OCI-LY7 (cell line): ENCODE measurements at regions not wholly inside any gene's neighbourhood (a gene's known extent, or its start where the extent isn't known, plus 50 kb on each side); places are given as distances from the start of the nearest gene placed in this dataset.

Experiments
- BruUV-seq: library from RNA; stranded (reverse); fragments of 400-500 nt; replicated peaks from 2 replicates; lab custom pipeline; 2021; lab: Mats Ljungman, UMichigan
- CTCF ChIA-PET: fragments of 300-600 bp; sonication (Branson Sonifier 250); formaldehyde crosslinking; loops from one replicate; lab custom pipeline; 2022; ENCODE audit warnings: antibody characterized with exemption; ENCODE audit not compliant: unreplicated experiment; lab: Charles Lee
- POLR2A ChIA-PET: fragments of 300-600 bp; sonication (Branson Sonifier 250); formaldehyde crosslinking; loops from one replicate; lab custom pipeline; 2022; ENCODE audit warnings: antibody characterized with exemption; lab: Charles Lee
- DNase-seq: peaks from one replicate; pipeline ENCODE4 v3.0.0-alpha.2; 2015; ENCODE audit warnings: low spot score
- H2AFZ ChIP-seq: fragments of 200-600 bp; sonication (generic), shearing (Covaris generic); 2 replicates; pipeline ENCODE4 v1.6.1; 2014; ENCODE audit warnings: mild to moderate bottlenecking, antibody characterized with exemption, low read length, moderate library complexity
- H3K27ac ChIP-seq: fragments of 200-600 bp; sonication (generic); 2 replicates; pipeline ENCODE4 v1.5.1; 2014; ENCODE audit warnings: mixed run types, low read depth, mild to moderate bottlenecking, moderate library complexity, low read length, inconsistent platforms; ENCODE audit not compliant: poor library complexity, severe bottlenecking
- H3K36me3 ChIP-seq: fragments of 200-600 bp; sonication (generic); 2 replicates; pipeline ENCODE4 v1.6.1; 2014; ENCODE audit warnings: mild to moderate bottlenecking, antibody characterized with exemption, low read length, moderate library complexity, mixed read lengths; ENCODE audit not compliant: insufficient read depth
- H3K4me1 ChIP-seq: fragments of 200-600 bp; sonication (generic); 2 replicates; pipeline ENCODE4 v1.5.1; 2014; ENCODE audit warnings: mild to moderate bottlenecking, low read length; ENCODE audit not compliant: insufficient read depth, poor library complexity, severe bottlenecking
- H3K4me2 ChIP-seq: fragments of 200-600 bp; sonication (generic); 2 replicates; pipeline ENCODE4 v1.6.1; 2014; ENCODE audit warnings: mild to moderate bottlenecking, low read length
- H3K4me3 ChIP-seq: fragments of 200-600 bp; sonication (generic); 2 replicates; pipeline ENCODE4 v1.5.1; 2014; ENCODE audit warnings: mild to moderate bottlenecking, low read depth, low read length; ENCODE audit not compliant: poor library complexity, severe bottlenecking
- H3K79me2 ChIP-seq: fragments of 200-600 bp; sonication (generic); 2 replicates; pipeline ENCODE4 v1.6.1; 2016; ENCODE audit warnings: low read depth, mild to moderate bottlenecking, low read length, moderate library complexity, mixed read lengths; ENCODE audit not compliant: insufficient read depth
- H3K9me2 ChIP-seq: fragments of 200-600 bp; sonication (generic); 2 replicates; pipeline ENCODE4 v1.6.1; 2016; ENCODE audit warnings: mild to moderate bottlenecking, low read length, mixed read lengths; ENCODE audit not compliant: insufficient read depth
- H3K9me3 ChIP-seq: fragments of 200-600 bp; sonication (generic); 2 replicates; pipeline ENCODE4 v1.6.1; 2014; ENCODE audit warnings: mild to moderate bottlenecking, mixed run types, low read length, mixed read lengths
- H4K20me1 ChIP-seq: fragments of 200-600 bp; sonication (generic); 2 replicates; pipeline ENCODE4 v1.6.1; 2014; ENCODE audit warnings: mild to moderate bottlenecking, antibody characterized with exemption, low read length, moderate library complexity, mixed read lengths; ENCODE audit not compliant: insufficient read depth
- CTCF ChIP-seq: fragments of 200-600 bp; sonication (generic); conservative IDR thresholded peaks from 2 replicates; pipeline ENCODE4 v1.5.1; 2014; ENCODE audit warnings: mild to moderate bottlenecking, antibody characterized with exemption, low read length, moderate library complexity, mixed read lengths
- EZH2phosphoT487 ChIP-seq: fragments of 200-600 bp; sonication (generic); IDR thresholded peaks from 2 replicates; pipeline ENCODE4 v1.6.1; 2018; ENCODE audit warnings: low read depth, borderline replicate concordance, mild to moderate bottlenecking, mixed run types, antibody characterized with exemption, low read length, moderate library complexity, mixed read lengths
- intact Hi-C: fragments of 100-400 bp; cut with micrococcal nuclease; formaldehyde crosslinking; loops from one replicate; pipeline ENCODE4 v1.10.0; 2022; ENCODE audit not compliant: unreplicated experiment

GRCh38 chr16:85520853-85521521 is 92.1 kb upstream of the GSE1 start:
- no peak for TF ChIP-seq CTCF
- no peak for TF ChIP-seq EZH2phosphoT487
- H3K9me2 ChIP-seq = no peaks in the 10 kb centered on the region
- H2AFZ ChIP-seq = no peak overlapping the region
- DNase-seq = no peak
- H3K9me3 ChIP-seq = no peaks in the 10 kb centered on the region
- intact Hi-C loops = no loop called here
- no peaks in the 10 kb centered on the region for H3K36me3 ChIP-seq
- no peak overlapping the region for H3K4me3 ChIP-seq
- no peaks in the 10 kb centered on the region for H4K20me1 ChIP-seq
- H3K4me1 ChIP-seq = peaks cover 11% of the 10 kb centered on the region
- H3K4me2 ChIP-seq = no peak overlapping the region
- no TSS peak for BruUV-seq
- POLR2A ChIA-PET = no interaction called here
- CTCF ChIA-PET = no interaction called here
- no peak overlapping the region for H3K27ac ChIP-seq
- H3K79me2 ChIP-seq = no peaks in the 10 kb centered on the region

- no peak overlapping the region for H3K4me3 ChIP-seq
- H4K20me1 ChIP-seq = no peaks in the 10 kb centered on the region
- no peak for DNase-seq
- CTCF ChIA-PET = no interaction called here
- no peaks in the 10 kb centered on the region for H3K9me2 ChIP-seq
- no peaks in the 10 kb centered on the region for H3K36me3 ChIP-seq
- BruUV-seq = no TSS peak
- no peak overlapping the region for H3K4me2 ChIP-seq
- POLR2A ChIA-PET = no interaction called here
- no peaks in the 10 kb centered on the region for H3K79me2 ChIP-seq
- no peak overlapping the region for H3K27ac ChIP-seq
- H2AFZ ChIP-seq = no peak overlapping the region
- H3K9me3 ChIP-seq = no peaks in the 10 kb centered on the region
- H3K4me1 ChIP-seq = peaks cover 11% of the 10 kb centered on the region
- intact Hi-C loops = no loop called here
- TF ChIP-seq CTCF = no peak
- no peak for TF ChIP-seq EZH2phosphoT487
These were observed 91.4 kb upstream of the GSE1 start for GRCh38 chr16:85521552-85522307.

- H3K4me1 ChIP-seq = peaks cover 11% of the 10 kb centered on the region
- no peak overlapping the region for H3K4me3 ChIP-seq
- H3K79me2 ChIP-seq = no peaks in the 10 kb centered on the region
- no peaks in the 10 kb centered on the region for H3K9me2 ChIP-seq
- no peak for DNase-seq
- no peak overlapping the region for H3K27ac ChIP-seq
- no peak overlapping the region for H3K4me2 ChIP-seq
- no TSS peak for BruUV-seq
- H3K9me3 ChIP-seq = no peaks in the 10 kb centered on the region
- ChIA-PET CTCF (no interaction called here), POLR2A (no interaction called here)
- no peak for TF ChIP-seq CTCF
- TF ChIP-seq EZH2phosphoT487 = no peak
- intact Hi-C loops = no loop called here
- no peaks in the 10 kb centered on the region for H3K36me3 ChIP-seq
- no peak overlapping the region for H2AFZ ChIP-seq
- no peaks in the 10 kb centered on the region for H4K20me1 ChIP-seq
These were observed 90.7 kb upstream of the GSE1 start for GRCh38 chr16:85522308-85522841.
